Uterus (tissue), 2 donors: ENCODE measurements at regions not wholly inside any gene's neighbourhood (a gene's known extent, or its start where the extent isn't known, plus 50 kb on each side); places are given as distances from the start of the nearest gene placed in this dataset.

Source experiments
- POLR2A ChIP-seq, 2 donors: fragments of 450-650 bp; IDR thresholded peaks; one replicate each; pipeline ENCODE4 v1.6.1; 2016; ENCODE audit warnings: antibody characterized with exemption in 2 of 2, mild to moderate bottlenecking in 1 of 2, moderate library complexity in 1 of 2
- TF ChIP-seq, protein P1 (sequence below), 4 experiments: fragments of 200-600 bp in 2 of 4; fragments of 450-650 bp in 2 of 4; sonication (generic) in 2 of 4; IDR thresholded peaks; one replicate each; pipeline ENCODE4 v1.5.1; 2016 to 2019; ENCODE audit warnings: antibody characterized with exemption in 4 of 4, mild to moderate bottlenecking in 2 of 4, moderate library complexity in 1 of 4

DNA sequence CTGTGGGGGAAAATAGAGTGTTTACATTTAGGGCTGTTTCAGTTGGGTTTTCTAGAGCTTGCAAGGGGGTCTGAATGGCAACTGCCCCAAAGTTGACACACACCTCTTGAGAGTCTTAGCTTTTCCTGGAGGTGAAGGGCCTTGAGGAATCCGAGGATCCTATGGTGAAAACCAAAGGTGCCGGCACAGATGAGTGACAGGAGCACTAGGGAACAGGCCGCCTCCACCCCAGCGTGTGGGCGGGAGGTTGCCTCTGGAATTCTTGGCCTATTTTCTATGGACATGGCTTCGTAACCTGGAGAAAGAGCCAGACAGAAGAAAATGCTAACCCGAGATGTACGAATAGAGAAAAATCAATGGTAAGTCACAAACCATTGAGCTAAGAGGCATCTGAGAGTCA, 283.2 kb upstream of the FOXQ1 start:
- TF ChIP-seq, protein P1, sequence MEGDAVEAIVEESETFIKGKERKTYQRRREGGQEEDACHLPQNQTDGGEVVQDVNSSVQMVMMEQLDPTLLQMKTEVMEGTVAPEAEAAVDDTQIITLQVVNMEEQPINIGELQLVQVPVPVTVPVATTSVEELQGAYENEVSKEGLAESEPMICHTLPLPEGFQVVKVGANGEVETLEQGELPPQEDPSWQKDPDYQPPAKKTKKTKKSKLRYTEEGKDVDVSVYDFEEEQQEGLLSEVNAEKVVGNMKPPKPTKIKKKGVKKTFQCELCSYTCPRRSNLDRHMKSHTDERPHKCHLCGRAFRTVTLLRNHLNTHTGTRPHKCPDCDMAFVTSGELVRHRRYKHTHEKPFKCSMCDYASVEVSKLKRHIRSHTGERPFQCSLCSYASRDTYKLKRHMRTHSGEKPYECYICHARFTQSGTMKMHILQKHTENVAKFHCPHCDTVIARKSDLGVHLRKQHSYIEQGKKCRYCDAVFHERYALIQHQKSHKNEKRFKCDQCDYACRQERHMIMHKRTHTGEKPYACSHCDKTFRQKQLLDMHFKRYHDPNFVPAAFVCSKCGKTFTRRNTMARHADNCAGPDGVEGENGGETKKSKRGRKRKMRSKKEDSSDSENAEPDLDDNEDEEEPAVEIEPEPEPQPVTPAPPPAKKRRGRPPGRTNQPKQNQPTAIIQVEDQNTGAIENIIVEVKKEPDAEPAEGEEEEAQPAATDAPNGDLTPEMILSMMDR (IDR thresholded peaks at IDR 0.05), result no peak
- TF ChIP-seq POLR2A (IDR thresholded peaks at IDR 0.05), result no peak
